Left kidney (tissue), 1 donor: ENCODE measurements at regions not wholly inside any gene's neighbourhood (a gene's known extent, or its start where the extent isn't known, plus 50 kb on each side); places are given as distances from the start of the nearest gene placed in this dataset.

Source experiments
- DNase-seq: peaks from one replicate; pipeline ENCODE4 v3.0.0-alpha.2; 2013

DNA sequence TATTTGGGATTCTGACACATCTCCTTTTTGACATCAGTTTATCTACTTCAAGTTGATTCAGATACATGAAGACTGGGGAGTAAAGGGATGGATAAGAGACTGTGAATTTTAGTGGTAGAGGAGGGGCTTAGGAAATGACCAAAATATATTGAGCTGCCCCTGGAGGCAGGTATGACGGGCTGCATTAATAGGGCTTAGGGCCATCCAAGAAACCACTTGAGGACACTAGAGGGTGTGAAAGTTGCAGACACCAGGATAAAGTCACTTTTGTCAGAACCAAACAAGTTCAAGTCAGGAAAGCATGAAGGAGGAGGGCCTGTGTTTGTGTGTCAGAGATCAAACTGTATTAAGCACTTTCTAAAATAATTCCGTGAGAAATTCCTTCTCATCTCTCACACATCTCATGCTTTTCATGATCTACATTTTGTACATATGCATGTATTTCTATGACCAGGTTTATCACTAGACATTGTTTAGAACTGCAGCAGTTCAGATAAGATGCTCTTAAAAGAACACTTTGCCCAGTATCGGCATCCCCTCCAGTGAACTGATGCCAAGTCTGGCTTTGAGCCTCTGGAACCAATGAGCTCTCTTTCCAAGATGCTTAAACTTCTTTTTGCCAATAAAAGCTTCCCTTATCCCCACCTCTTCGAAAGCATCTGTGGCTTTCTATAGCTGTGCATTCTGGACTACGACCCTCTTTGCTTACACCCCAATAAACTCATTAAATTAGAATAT, 136.9 kb downstream of the SLC38A1 start:
- DNase-seq, result no peak

DNA sequence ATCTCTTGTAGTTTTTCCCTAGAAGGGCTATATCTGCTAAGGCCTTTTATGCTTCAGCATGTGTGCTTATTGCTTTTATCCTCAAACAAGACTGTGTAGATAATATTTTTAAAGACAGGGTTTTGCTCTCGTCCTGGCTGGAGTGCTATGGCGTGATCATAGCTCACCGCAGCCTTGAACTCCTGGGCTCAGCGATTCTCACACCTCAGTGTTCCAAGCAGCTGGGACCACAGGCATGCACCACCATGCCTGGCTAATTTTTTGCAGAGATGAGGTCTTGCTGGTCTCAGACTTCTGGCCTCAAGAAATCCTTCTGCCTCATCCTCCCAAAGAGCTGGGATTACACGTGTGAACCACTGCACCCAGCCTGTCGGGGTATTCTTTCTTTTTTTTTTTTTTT, 137.3 kb upstream of the SCAF11 start:
- no peak for DNase-seq

DNA sequence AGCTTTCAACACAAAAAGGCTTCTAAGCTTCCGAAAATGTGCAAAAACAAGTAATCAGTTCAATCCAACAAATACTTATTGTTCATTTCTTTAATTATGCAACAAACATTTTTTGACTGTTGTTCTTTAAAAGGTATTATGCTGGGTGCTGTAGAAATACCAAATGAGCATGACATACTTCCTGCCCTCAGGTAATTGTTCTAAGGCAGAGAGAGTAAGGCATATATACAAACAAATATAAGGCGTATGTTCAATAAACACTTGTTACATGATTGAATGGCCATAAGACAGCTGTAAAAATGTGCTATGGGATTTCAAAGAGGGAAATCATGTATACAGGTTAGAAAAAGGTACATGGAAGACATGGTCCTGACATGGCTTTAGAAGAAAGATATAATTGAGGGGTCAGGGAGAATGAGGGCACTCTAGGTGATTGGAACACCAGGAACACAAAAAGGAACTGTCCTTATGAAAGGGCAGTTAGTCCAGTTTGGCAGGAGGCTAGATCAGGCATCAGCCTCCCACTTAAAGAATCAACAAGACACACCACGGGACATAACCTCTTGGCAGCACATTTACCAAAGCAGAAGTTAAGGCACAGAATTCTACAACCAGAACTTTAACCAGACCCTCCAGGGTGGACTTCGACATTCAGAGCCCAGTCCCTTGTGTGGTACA, 135.8 kb upstream of the SCAF11 start:
- DNase-seq, result no peak

DNA sequence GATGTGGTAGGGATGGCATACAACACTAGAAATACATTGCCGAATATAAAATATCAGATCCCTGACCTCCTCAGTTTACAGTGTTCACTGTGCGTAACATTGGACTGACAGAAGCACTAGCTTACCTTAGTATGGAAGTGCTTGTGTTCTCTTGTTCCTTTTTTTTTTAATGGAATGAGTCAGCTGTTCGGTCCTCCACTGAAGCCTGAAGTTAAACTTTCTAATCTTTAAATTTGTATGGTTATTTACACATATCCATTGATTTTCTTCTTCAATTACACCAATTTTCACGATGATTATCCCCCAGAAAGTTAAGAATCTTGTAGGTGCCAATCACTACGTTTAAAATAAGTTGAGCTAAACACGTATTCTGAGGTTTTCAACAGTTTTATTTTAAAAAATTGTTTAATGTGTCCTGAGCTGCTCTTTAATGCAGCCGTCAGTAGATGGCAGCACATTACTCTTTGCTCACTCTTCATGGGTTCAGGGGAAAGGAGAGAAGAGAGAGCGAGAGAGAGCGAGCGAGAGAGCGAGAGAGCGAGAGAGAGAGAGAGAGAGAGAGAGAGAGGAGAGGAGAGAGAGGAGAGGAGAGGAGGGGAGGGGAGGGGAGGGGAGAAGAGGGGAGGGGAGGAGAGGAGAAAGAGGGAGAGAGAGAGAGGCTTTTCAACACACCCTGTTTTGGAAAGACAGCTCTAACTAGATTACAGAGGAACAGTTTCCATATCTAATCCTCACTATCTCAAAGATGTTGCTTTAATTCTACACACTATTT, 134.7 kb upstream of the SCAF11 start:
- DNase-seq, result peak; percentile 82

DNA sequence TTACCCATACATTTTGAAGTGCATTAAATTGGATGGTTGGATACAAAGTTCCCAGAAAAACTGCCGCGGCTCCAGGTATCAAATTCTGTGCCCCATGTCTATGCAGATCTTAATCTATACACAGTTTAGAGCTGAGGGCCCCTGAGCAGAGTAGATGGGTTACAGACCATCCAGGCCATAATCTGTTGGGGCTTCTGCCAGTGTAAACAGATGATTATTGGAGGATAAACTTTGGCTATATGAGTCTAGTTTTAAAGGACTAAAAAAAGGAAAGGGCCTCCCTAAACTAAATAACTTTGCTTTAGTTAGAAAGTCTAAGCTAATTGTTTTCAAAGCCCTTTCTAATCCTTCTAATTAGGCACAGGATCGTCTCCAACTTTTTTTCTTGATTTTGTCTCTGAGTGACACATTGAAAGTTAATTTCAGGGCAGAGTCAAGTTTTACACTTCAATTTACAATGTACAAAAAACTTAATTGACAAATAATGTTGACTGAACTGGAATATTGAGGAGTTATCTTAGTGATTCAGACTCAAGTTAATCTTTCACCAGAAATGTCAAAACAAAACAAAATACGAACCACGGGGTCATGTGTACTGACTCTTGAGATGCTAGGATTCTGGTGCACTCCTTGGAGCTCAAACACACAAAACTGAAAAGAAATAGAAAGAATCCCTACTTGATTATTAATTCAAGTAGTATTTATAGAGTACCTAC, 133.9 kb upstream of the SCAF11 start:
- DNase-seq, result no peak

DNA sequence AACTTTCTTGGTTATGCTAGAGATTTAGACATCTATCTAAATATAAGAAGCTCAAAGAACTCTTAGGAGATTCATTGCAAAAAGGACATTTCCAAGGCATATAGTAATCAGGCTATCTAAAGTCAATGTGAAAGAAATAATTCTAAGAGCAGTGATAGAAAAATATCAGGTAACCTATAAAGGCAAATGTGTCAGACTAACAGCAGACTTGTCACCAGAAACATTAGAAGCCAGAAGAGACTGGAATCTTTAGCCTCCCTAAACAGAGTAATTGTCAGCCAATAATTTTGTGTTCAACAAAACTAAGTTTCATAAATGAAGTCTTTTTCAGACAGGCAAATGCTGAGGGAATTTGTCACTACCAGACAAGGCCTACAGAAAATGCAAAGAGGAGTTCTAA, 122.0 kb upstream of the SCAF11 start:
- DNase-seq, result no peak

DNA sequence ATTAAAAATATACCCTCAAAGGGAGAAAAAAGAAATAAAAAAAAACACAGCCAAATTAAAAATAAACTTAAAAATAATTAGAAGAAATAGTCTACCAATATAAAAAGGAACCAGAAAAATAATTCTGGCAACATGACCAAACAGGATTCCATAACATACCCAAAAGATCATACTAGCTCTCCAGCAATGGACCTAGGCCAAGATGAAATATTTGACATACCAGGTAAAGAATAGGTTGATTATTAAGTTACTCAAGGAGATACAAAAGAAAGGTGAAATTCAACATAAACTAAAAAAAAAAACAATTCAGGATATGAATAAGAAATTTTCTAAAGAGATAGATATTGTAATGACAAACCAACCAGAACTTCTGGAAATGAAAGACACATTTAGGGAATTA, 121.3 kb upstream of the SCAF11 start:
- DNase-seq, result no peak

DNA sequence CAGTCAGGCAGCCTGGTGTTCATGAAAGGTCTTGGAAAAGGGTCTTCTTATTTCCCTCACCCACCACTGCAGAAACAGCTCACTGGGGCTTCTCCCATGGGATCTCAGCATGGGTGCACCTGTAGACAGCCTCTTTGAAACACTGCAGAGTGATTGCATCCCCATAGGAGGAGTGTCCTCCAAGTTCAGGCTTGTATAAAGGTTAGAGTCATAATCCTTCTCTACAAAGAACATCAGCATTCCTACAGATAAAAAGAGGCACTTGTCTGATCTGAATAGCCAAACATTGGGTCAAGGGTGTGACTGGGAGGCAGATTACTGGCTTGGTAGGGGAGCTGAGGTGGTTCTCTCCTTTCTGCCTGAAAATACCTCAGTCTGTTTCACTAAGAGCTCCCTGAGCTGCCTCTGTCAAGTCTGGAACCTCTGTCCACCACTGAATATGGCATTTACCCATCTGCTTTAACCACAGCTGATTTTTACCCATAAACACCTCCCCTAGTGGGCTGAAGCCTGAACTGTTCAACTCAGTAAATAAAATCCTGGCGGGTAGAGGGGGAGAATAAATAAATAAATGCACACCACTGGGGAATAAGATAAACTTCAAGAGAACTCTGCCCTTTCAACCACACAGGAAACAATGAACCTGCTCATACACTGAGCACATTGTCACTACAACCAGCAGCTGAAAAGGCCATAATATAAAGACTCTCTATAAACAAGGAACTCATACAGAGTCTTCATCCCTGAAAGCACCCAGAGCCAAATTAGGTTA, 120.7 kb upstream of the SCAF11 start:
- no peak for DNase-seq

DNA sequence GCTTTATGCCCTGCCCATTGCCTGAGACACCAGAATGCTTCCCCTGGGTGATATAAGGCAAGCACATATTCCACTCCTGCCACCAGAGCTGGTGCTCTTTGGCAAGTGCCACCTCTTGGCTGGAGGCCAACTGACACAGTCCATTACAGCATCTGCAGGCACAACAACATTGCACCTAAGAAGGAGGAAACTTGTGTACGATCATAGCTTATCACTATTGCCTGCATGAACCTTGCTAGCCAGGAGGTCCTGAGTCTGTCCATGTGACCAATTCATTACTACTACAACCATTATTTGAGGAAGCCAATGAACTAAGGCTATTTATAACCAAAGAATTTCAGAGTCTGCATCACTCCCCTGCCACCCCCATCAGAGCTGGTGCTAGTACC, 119.8 kb upstream of the SCAF11 start:
- DNase-seq, result no peak

DNA sequence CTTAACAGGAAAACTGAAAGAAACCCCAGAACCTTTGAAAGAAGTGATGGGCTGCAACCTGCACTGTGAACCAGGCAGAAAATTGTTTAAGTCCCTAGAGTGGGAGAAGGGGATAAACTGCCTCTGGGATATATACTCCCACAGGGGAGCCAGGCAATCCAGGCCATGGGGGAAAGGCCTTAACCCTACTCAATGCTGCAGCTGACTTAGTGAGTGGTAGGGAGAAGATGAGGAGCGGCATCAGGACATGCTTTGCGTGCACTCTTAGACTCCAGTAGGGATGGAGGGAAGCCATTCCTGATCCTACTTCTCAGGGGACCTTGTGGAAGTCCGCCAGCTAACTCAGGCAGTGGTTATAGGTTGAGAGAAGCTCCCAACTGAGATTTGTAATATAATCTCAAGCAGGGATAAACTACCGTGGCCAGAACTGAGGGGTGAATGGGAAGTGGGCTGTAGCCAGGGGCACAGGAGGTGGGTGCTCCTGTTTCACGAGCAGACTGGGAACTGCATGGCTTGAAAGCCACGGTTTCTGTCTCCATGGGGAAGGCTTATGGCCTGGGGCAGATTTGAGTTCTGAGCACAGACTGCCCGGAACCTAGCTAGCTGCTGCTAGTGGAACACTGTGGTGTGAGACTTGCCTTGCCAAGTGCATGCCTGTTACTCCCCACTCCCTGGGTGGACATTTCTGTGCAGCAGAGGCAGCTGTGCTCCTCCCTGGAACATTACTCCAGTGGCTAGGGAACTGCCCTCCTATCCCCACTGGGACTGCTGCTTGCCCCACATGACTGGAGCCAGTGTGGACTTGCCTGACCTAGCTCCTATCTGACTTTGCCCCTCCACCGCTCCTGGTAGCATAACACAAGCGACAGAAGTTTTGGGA, 119.2 kb upstream of the SCAF11 start:
- DNase-seq, result no peak

DNA sequence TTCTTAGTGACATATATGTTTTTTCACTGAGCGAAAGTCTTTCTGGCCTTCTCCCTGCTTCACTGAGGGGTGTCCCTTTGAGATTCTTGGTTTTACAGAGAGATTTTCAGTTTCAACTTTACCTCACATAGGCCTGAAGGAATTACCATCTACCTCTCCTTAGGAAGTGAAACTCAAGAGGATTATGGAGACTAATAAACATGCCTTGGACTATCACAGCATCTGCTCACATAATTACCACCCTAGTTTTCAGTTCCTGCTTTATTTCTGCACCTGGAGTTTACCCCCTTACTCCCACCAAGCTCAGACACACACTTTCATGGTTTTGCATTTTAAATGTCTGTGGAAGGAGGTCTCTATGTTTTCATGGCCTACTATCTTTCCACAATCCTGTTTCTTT, 118.3 kb upstream of the SCAF11 start:
- DNase-seq, result no peak

DNA sequence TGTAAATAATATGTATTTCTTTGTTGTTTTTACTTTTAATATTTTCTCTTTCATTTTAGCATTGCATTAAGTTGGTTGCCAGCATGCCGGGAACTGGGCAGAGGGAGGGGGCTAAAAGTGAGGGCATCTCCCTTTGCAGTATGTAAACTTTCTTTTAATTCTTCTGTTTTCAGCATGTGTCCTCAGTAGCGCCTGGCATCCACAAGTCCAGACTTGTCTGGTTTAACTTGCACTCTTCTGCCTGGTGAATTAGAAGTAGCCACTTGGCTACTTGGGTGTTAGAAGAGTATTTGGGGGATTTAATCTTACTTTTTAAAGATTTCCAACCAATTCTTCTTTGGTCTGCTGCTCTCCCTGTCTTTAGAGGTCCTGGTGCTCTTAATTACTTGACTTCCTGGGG, 117.2 kb upstream of the SCAF11 start:
- DNase-seq, result no peak

DNA sequence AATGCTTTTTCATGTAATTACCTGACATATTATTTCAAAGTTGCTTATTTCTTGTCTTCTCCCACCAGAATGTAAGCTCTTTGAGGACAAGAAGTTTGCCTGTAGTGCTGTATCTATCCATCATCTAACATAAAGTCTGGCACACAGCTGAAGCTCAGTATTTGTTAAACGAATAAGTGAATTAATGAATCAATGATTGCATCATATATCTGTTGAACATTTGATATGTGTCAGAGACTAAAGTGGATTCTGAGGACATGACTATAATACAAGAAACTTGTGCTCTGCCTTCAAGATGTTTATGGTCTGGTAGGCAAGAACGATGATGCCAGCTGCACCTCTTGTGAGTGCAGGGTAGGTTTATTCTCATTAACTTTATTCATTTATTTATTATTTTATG, 115.4 kb upstream of the SCAF11 start:
- no peak for DNase-seq

DNA sequence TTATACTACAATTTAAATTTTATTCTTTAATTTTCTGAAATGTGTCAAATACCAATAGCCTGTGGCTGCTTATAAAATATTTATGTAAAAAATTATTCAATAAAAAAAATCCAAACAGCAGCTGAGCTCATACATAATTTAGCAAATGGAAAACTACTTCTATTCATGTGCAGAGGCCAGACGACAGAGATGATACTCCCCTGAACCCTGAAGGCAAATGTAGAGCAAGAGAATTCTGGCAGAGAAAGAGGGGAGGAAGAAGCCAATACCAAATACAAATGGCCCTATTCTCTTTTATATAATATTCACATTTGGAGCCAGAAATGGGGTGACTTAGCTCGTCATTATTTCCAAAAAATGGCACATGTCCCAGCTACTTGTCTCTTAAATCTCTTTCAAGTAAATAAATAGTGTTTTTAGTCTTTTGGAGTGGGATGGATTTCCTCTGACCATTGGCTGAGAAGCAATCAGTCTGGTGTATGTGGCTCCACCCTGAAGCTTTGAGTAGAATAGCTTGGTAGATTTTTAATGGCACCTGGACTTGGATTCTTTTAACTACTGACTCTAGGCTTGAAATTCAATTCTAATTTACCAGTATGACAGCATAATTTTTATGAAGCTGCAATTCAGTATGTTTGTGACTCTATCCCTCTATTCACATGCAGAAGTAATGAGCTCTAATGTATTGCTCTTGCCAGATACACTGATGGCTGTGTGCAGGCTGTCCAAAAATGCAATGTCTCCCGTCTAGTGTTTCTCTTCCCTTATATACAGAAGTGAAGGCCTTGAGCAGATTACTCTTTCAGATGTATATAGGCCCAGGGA, 113.4 kb upstream of the SCAF11 start:
- DNase-seq, result no peak

DNA sequence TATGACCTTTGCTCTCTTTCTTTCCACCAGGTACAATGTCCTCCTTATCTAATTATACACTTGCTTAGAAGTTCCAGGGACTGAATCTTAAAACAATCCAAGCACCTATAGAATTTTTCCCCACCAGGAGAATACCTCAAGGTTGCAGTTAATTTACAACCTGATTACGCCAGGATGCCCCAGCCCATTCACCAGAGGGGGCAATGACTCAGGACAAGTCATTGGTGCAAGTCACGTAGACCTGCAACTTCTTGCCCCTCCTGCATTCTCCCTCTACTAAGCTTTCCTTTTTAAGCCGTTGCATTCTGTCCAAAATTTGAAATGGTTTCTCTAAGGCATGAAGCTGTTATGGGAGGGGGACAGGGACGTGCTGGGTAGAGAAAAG, 111.1 kb upstream of the SCAF11 start:
- no peak for DNase-seq

DNA sequence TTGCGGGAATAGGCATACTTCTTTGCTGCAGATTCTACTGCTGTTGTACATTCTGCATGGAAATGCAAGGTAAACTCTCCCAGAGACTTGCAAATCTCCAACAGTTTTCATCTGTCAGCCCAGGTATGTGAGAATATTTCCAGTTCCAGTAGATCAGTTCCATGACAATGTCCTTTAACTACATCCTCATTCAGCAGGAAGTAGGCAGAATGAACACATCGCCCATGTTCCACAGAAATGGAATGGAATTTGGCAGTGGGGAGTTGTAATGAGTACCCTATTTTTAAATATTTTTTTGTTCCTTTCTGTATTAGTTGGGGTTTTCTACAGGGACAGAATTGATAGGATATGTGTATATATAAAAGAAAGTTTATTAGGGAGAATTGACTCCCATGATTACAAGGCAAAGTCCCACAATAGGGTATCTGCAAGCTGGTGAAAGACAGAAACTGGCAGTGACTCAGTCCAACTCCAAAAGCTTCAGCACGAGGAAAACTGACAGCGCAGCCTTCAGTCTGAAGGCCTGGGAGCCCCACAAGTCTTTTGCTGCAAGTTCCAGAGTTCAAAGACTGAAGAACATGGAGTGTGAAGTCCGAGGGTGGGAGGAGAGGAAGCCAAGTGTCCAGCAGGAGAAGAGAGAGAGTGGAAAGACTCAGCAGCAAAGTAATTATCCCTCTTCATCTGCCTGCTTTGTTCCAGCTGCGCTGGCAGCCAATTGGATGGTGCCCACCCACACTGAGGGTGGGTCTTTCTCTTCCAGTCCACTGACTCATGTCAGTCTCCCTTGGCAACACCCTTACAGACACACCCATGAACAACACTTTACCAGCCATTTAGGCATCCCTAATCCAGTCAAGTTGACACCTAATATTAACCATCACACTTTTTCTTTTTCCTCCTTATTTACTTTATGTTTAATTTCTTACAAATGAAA, 110.4 kb upstream of the SCAF11 start:
- peak; percentile 17 for DNase-seq

DNA sequence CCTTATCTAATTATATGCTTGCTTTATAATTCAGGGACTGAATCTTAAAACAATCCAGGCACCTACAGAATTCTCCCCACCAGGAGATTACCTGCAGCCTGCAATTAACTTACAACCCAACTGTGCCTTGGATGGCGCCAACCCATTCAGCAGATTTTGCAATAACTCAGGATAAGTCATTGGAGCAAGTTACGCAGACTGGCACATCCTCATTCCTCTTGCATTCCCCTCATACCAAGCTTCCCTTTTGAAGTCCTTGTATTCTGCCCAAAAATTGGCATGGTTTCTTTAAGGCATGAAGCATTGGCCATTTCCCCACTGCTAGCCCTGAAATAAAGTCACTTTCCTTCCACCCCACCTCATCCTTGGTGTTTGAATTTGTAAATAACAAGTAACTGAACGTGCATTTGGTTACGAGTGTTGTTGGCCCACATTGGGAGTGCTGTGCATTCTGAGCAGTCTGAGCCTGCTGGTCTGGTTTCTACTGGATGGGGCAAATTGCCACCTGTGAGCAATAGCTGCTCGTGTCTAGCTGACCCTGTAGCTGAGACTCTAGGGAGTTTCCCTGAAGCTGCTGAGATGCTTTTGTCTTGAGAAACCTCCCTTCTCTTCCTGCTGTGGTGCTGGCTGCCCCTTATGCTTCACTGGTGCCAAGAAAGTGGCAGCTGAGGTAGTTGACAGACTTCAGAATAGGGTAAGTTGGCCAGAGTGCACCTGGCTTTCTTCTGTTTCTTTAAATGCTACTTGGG, 99.2 kb upstream of the SCAF11 start:
- DNase-seq, result no peak

DNA sequence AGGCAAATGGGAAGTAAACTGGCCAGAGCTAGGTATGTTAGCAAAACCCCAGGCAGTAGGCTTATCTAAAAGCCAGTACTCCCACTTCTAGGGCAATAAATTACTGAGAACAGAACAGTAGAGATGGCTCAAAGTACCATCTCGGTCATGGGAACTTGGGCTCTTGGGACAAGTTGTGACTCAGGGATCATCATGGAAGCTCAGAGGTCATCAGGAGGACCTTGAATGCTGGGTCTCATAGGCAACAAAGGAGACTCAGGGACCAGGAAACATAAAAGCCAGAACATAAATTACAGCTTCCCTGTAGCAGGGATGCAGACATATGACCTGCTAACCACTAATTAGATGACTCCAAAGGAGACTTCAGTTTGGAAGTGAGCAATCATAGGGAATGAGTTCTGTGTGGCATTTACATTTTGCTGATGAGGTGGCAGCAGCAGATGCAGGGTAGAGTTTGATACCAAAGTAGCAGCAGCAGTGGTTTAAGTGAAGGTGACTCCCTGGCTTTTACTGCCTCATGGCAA, 97.6 kb upstream of the SCAF11 start:
- DNase-seq, result no peak
